ENCODE measurements at regions not wholly inside any gene's neighbourhood (a gene's known extent, or its start where the extent isn't known, plus 50 kb on each side); places are given as distances from the start of the nearest gene placed in this dataset.
A peak's percentile ranks its signal among the peaks of the same experiment; 100 is the strongest.
"Not testable (repeated sequence)": the region's sequence is repeated elsewhere in the genome, so short reads cannot be mapped to it uniquely, and the experiment has no call there.

GRCh38 chr20:17891131-17891530 is 77.5 kb downstream of the SNX5 start:
- not testable (repeated sequence) for DNase-seq (ENCODE audit: low spot score)

GRCh38 chr20:17890330-17890729 is 78.3 kb downstream of the SNX5 start:
- no peak for DNase-seq (ENCODE audit: low spot score)

- DNase-seq (ENCODE audit: low spot score): no peak
Measured at GRCh38 chr20:17889226-17889625, 79.4 kb downstream of the SNX5 start.

GRCh38 chr20:17888044-17888443 is 80.5 kb downstream of the SNX5 start:
- peak; percentile 60 for DNase-seq (ENCODE audit: low spot score)

GRCh38 chr20:17887331-17888030 is 81.1 kb downstream of the SNX5 start:
- DNase-seq (ENCODE audit: low spot score): peak; percentile 21

GRCh38 chr20:17885544-17885943 is 83.0 kb downstream of the SNX5 start:
- no peak for DNase-seq (ENCODE audit: low spot score)

- no peak for DNase-seq (ENCODE audit: low spot score)
Measured at GRCh38 chr20:17885076-17885475, 83.5 kb downstream of the SNX5 start.

GRCh38 chr20:17884307-17885003 is 84.1 kb downstream of the SNX5 start:
- DNase-seq (ENCODE audit: low spot score): no peak

- no peak for DNase-seq (ENCODE audit: low spot score)
Measured at GRCh38 chr20:17883592-17884306, 84.8 kb downstream of the SNX5 start.

GRCh38 chr20:17882834-17883591 is 85.6 kb downstream of the SNX5 start:
- no peak for DNase-seq (ENCODE audit: low spot score)

- no peak for DNase-seq (ENCODE audit: low spot score)
Measured at GRCh38 chr20:17882065-17882833, 86.3 kb downstream of the SNX5 start.

- no peak for DNase-seq (ENCODE audit: low spot score)
Measured at GRCh38 chr20:17881741-17882064, 86.9 kb downstream of the SNX5 start.

- no peak for DNase-seq (ENCODE audit: low spot score)
Measured at GRCh38 chr20:17878912-17879602, 89.5 kb downstream of the SNX5 start.

GRCh38 chr20:17878069-17878911 is 90.3 kb downstream of the SNX5 start:
- no peak for DNase-seq (ENCODE audit: low spot score)

GRCh38 chr20:17875981-17876385 is 92.6 kb downstream of the SNX5 start:
- DNase-seq (ENCODE audit: low spot score): no peak

- peak; percentile 49 for DNase-seq (ENCODE audit: low spot score)
Measured at GRCh38 chr20:17875106-17875980, 93.3 kb downstream of the SNX5 start.

GRCh38 chr20:17874271-17875105 is 94.1 kb downstream of the SNX5 start:
- DNase-seq (ENCODE audit: low spot score): no peak

Measured in SW480 (cell line).